Fibroblast of lung (primary cell): ENCODE measurements at regions not wholly inside any gene's neighbourhood (a gene's known extent, or its start where the extent isn't known, plus 50 kb on each side); places are given as distances from the start of the nearest gene placed in this dataset.

ENCODE experiments used
- DNase-seq, 2 donors: peaks; one replicate each; pipeline versions ENCODE4 v3.0.0 to v3.0.0-alpha.2; 2010; ENCODE audit warnings: low read depth in 2 of 2
- H2AFZ ChIP-seq: 2 replicates; pipeline ENCODE4 v1.5.1; 2012; ENCODE audit warnings: low read length, control low read depth, inconsistent platforms
- H3K27ac ChIP-seq: 2 replicates; pipeline ENCODE4 v1.5.1; 2011; ENCODE audit warnings: low read length, control low read depth; ENCODE audit not compliant: insufficient read depth
- H3K27me3 ChIP-seq: 2 replicates; pipeline ENCODE4 v1.5.1; 2011; ENCODE audit warnings: mild to moderate bottlenecking, low read length; ENCODE audit not compliant: control insufficient read depth, insufficient read depth
- H3K36me3 ChIP-seq: 2 replicates; pipeline ENCODE4 v1.5.1; 2011; ENCODE audit warnings: low read length; ENCODE audit not compliant: control insufficient read depth, insufficient read depth
- H3K4me1 ChIP-seq: 2 replicates; pipeline ENCODE4 v1.5.1; 2011; ENCODE audit warnings: low read length; ENCODE audit not compliant: control insufficient read depth, insufficient read depth; ENCODE audit errors: extremely low read depth
- H3K4me2 ChIP-seq: 2 replicates; pipeline ENCODE4 v1.5.1; 2011; ENCODE audit warnings: low read length, control low read depth; ENCODE audit not compliant: insufficient read depth; ENCODE audit errors: extremely low read depth
- H3K4me3 ChIP-seq, 4 experiments: fragments of 200-600 bp in 1 of 4; sonication (generic) in 1 of 4; replicated peaks in 1 of 4; 2 replicates each; pipeline ENCODE4 v1.5.1; 2011 to 2016; ENCODE audit warnings: low read length in 4 of 4, low read depth in 3 of 4, mild to moderate bottlenecking in 3 of 4, control low read depth in 2 of 4, inconsistent platforms in 1 of 4, mixed read lengths in 1 of 4; ENCODE audit not compliant: insufficient read depth in 1 of 4; ENCODE audit errors: control extremely low read depth in 1 of 4
- H3K79me2 ChIP-seq: 2 replicates; pipeline ENCODE4 v1.5.1; 2012; ENCODE audit warnings: mild to moderate bottlenecking, low read length, inconsistent platforms; ENCODE audit not compliant: control insufficient read depth, insufficient read depth
- H3K9ac ChIP-seq: 2 replicates; pipeline ENCODE4 v1.5.1; 2011; ENCODE audit warnings: mild to moderate bottlenecking, low read length, control low read depth; ENCODE audit not compliant: insufficient read depth
- H3K9me3 ChIP-seq: 2 replicates; pipeline ENCODE4 v1.5.1; 2012; ENCODE audit warnings: low read depth, low read length; ENCODE audit not compliant: control insufficient read depth, insufficient read depth
- H4K20me1 ChIP-seq: 2 replicates; pipeline ENCODE4 v1.5.1; 2011; ENCODE audit warnings: low read length; ENCODE audit not compliant: control insufficient read depth, insufficient read depth; ENCODE audit errors: extremely low read depth
- CTCF ChIP-seq, 2 donors: IDR thresholded peaks in 1 of 2; conservative IDR thresholded peaks in 1 of 2; 1 replicate in 1 of 2; 2 replicates in 1 of 2; pipeline ENCODE4 v1.5.1; 2011 to 2012; ENCODE audit warnings: low read length in 2 of 2, control low read depth in 1 of 2, inconsistent platforms in 1 of 2, low read depth in 1 of 2, mild to moderate bottlenecking in 1 of 2
- EZH2 ChIP-seq: IDR thresholded peaks from 2 replicates; pipeline ENCODE4 v1.5.1; 2012; ENCODE audit warnings: low read length, control low read depth, mild to moderate bottlenecking; ENCODE audit errors: missing control alignments

GRCh38 chr6:166877906-166878305 is 78.4 kb downstream of the RNASET2 start:
- H3K9me3 ChIP-seq, result no peaks in the 10 kb centered on the region
- H3K4me3 ChIP-seq, result no peak overlapping the region
- no peaks in the 10 kb centered on the region for H3K27me3 ChIP-seq
- H3K4me1 ChIP-seq, result no peaks in the 10 kb centered on the region
- H3K4me2 ChIP-seq, result no peak overlapping the region
- H2AFZ ChIP-seq, result no peak overlapping the region
- no peaks in the 10 kb centered on the region for H3K36me3 ChIP-seq
- H4K20me1 ChIP-seq, result no peaks in the 10 kb centered on the region
- DNase-seq, result peak in 1 of 2 donors; percentile 67
- no peak overlapping the region for H3K9ac ChIP-seq
- no peak overlapping the region for H3K27ac ChIP-seq
- no peak for TF ChIP-seq CTCF (conservative IDR thresholded peaks at IDR 0.05 in 1 of 2, IDR thresholded peaks at IDR 0.05 in 1 of 2; ENCODE audit: low read depth in 1 of 2, low read length in 2 of 2)
- no peak for TF ChIP-seq EZH2
- no peaks in the 10 kb centered on the region for H3K79me2 ChIP-seq

- Histone ChIP-seq H3K79me2 (no peaks in the 10 kb centered on the region), H3K27ac (no peak overlapping the region), H3K4me1 (no peaks in the 10 kb centered on the region), H3K36me3 (no peaks in the 10 kb centered on the region), H3K27me3 (no peaks in the 10 kb centered on the region), H2AFZ (no peak overlapping the region), H4K20me1 (no peaks in the 10 kb centered on the region), H3K9ac (no peak overlapping the region), H3K9me3 (no peaks in the 10 kb centered on the region), H3K4me2 (no peak overlapping the region), H3K4me3 (no peak overlapping the region)
- TF ChIP-seq EZH2 (no peak), CTCF (conservative IDR thresholded peaks at IDR 0.05 in 1 of 2, IDR thresholded peaks at IDR 0.05 in 1 of 2; ENCODE audit: low read depth in 1 of 2, low read length in 2 of 2) (no peak)
- DNase-seq, result no peak
Observed at GRCh38 chr6:166877349-166877748, 79.0 kb downstream of the RNASET2 start.

- DNase-seq, result no peak
- no peaks in the 10 kb centered on the region for H3K9me3 ChIP-seq
- H3K27me3 ChIP-seq, result no peaks in the 10 kb centered on the region
- no peak overlapping the region for H3K27ac ChIP-seq
- H3K4me2 ChIP-seq, result no peak overlapping the region
- no peak overlapping the region for H2AFZ ChIP-seq
- no peaks in the 10 kb centered on the region for H4K20me1 ChIP-seq
- TF ChIP-seq EZH2, result no peak
- no peak for TF ChIP-seq CTCF (conservative IDR thresholded peaks at IDR 0.05 in 1 of 2, IDR thresholded peaks at IDR 0.05 in 1 of 2; ENCODE audit: low read depth in 1 of 2, low read length in 2 of 2)
- H3K36me3 ChIP-seq, result no peaks in the 10 kb centered on the region
- H3K9ac ChIP-seq, result no peak overlapping the region
- H3K4me1 ChIP-seq, result no peaks in the 10 kb centered on the region
- H3K4me3 ChIP-seq, result no peak overlapping the region
- H3K79me2 ChIP-seq, result no peaks in the 10 kb centered on the region
Observed at GRCh38 chr6:166872531-166873009, 83.8 kb downstream of the RNASET2 start.
